Endothelial cell (in vitro differentiated cells): ENCODE measurements at regions not wholly inside any gene's neighbourhood (a gene's known extent, or its start where the extent isn't known, plus 50 kb on each side); places are given as distances from the start of the nearest gene placed in this dataset.
A peak's percentile ranks its signal among the peaks of the same experiment; 100 is the strongest.

Experiments used
- DNase-seq: peaks from one replicate; pipeline ENCODE4 v3.0.0; 2021; ENCODE audit warnings: low spot score
- H3K27ac Mint-ChIP-seq: one replicate; pipeline ENCODE4 v1.8.0; 2021; ENCODE audit warnings: mixed read lengths, inconsistent platforms; ENCODE audit not compliant: unreplicated experiment
- H3K27me3 Mint-ChIP-seq: one replicate; pipeline ENCODE4 v1.8.0; 2021; ENCODE audit warnings: mild to moderate bottlenecking, moderate library complexity, mixed read lengths, inconsistent platforms; ENCODE audit not compliant: unreplicated experiment
- H3K36me3 Mint-ChIP-seq: one replicate; pipeline ENCODE4 v1.8.0; 2021; ENCODE audit warnings: mild to moderate bottlenecking, low read depth, mixed read lengths, inconsistent platforms; ENCODE audit not compliant: unreplicated experiment
- H3K4me1 Mint-ChIP-seq: one replicate; pipeline ENCODE4 v1.8.0; 2021; ENCODE audit warnings: mild to moderate bottlenecking, mixed read lengths, inconsistent platforms; ENCODE audit not compliant: unreplicated experiment
- H3K4me3 Mint-ChIP-seq: one replicate; pipeline ENCODE4 v1.8.0; 2021; ENCODE audit warnings: mild to moderate bottlenecking, mixed read lengths, inconsistent platforms; ENCODE audit not compliant: unreplicated experiment
- H3K9me3 Mint-ChIP-seq: one replicate; pipeline ENCODE4 v1.8.0; 2021; ENCODE audit warnings: mixed read lengths, inconsistent platforms; ENCODE audit not compliant: unreplicated experiment
- TF ChIP-seq, protein P1 (sequence below): fragments of 200-600 bp; sonication (generic); IDR thresholded peaks from one replicate; pipeline ENCODE4 v1.5.0; 2021; ENCODE audit warnings: antibody characterized with exemption; ENCODE audit not compliant: unreplicated experiment

DNA sequence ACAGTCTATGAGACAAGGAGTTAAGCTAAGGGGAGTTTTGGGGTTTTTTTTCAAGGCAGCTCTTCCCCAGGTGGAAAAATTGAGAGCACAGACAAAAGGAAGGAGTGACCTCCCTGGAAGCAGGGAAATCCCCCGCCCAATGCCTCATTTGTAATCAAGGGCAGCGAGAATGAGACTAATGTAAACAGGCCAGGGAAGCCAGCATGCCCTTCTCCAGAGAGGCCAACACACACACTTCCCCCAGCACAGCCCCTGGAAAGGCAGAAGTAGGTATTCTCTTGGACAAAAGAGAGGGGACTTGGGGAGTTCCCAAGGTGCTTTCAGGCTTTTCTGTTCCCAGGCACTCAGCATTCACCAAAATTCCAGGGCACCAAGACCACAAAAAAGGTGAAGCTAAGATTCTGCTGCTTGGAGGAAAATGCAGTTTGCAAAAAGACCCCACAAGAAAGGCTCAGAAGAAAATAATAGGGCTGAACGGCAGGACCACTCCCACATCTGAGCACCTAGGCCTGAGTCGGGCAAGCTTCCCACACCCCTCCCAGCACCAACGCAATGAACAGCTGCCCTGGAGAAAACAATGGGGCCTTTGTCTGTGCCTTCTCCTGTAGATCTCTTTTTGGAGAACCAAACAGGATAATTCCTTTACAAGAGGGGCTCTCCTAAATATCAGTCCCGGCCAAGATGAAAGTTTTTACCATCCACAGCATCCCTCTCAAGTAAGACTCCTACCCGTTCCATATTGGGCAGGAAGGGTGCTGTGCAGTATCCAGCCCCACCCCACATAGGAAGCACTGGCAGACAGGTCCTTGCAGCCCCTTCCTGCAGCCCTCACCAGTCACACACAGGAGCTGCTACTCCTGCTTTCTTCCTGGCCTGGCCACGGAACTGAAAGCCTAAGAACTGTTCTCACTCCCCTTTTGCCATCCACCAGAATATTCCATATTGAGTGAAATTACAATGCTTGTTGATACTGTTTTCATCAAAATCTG, 70.7 kb upstream of the AKIP1 start:
- peak overlapping the region; percentile 43 for H3K4me3 Mint-ChIP-seq
- TF ChIP-seq, protein P1, sequence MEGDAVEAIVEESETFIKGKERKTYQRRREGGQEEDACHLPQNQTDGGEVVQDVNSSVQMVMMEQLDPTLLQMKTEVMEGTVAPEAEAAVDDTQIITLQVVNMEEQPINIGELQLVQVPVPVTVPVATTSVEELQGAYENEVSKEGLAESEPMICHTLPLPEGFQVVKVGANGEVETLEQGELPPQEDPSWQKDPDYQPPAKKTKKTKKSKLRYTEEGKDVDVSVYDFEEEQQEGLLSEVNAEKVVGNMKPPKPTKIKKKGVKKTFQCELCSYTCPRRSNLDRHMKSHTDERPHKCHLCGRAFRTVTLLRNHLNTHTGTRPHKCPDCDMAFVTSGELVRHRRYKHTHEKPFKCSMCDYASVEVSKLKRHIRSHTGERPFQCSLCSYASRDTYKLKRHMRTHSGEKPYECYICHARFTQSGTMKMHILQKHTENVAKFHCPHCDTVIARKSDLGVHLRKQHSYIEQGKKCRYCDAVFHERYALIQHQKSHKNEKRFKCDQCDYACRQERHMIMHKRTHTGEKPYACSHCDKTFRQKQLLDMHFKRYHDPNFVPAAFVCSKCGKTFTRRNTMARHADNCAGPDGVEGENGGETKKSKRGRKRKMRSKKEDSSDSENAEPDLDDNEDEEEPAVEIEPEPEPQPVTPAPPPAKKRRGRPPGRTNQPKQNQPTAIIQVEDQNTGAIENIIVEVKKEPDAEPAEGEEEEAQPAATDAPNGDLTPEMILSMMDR = no peak

DNA sequence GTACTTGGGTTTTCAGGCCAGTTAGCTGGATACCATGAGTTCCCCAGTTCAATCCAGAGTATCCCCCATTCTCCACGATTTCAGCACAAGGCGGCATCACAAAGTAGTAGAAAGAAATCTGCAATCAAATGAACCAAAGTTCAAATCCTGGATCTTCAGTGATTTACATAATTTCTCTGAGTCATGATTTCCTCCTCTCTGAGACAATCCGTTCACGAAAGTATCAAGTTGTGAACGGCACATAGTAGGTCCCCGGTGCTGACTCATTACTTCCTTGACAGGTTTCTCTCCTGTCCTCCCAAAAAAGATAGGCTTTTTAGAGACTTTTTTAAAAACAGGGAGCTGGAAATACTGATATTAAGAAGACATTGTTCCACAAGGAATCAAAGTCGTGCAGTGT, 69.1 kb upstream of the AKIP1 start:
- TF ChIP-seq, protein P1 = no peak
- H3K27ac Mint-ChIP-seq = no peak overlapping the region
- H3K4me3 Mint-ChIP-seq = no peak overlapping the region
- no peaks in the 10 kb centered on the region for H3K36me3 Mint-ChIP-seq
- DNase-seq = no peak
- H3K4me1 Mint-ChIP-seq = peaks cover 27% of the 10 kb centered on the region
- no peaks in the 10 kb centered on the region for H3K9me3 Mint-ChIP-seq
- peaks cover 3% of the 10 kb centered on the region for H3K27me3 Mint-ChIP-seq

More for the DNA sequence above, 70.7 kb upstream of the AKIP1 start:
- Mint-ChIP-seq H3K4me1 (peaks cover 27% of the 10 kb centered on the region), H3K36me3 (no peaks in the 10 kb centered on the region), H3K9me3 (no peaks in the 10 kb centered on the region), H3K27me3 (no peaks in the 10 kb centered on the region), H3K27ac (peak overlapping the region; percentile 70)
- DNase-seq = peak; percentile 9

DNA sequence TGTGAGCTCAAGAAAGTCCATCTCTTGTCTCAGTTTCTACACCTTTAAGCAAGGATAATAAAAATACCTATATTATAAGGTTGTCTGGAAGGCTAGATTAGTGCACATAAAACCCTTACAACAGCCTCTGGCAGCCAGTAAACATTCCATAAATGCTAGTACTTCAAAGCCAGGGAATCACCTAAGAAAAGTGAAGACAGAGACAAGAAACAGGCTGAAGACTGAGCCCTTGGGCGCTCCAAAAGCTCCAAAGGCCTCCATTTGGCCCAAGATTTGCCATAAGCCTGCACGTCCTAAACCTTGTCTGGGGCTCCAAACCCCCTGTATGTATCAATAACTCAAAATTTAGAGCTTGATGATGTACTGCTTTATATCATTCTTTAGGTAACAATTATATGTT, 52.2 kb upstream of the AKIP1 start:
- no peak overlapping the region for H3K4me3 Mint-ChIP-seq
- H3K27ac Mint-ChIP-seq = no peak overlapping the region
- no peaks in the 10 kb centered on the region for H3K27me3 Mint-ChIP-seq
- TF ChIP-seq, protein P1 = no peak
- peaks cover 4% of the 10 kb centered on the region for H3K36me3 Mint-ChIP-seq
- H3K9me3 Mint-ChIP-seq = no peaks in the 10 kb centered on the region
- peaks cover 24% of the 10 kb centered on the region for H3K4me1 Mint-ChIP-seq
- DNase-seq = no peak
